HCT116 (cell line): ENCODE measurements at regions not wholly inside any gene's neighbourhood (a gene's known extent, or its start where the extent isn't known, plus 50 kb on each side); places are given as distances from the start of the nearest gene placed in this dataset.

Experiments
- CTCF ChIP-seq, 3 experiments: fragments of 200-600 bp in 1 of 3; sonication (generic) in 1 of 3; IDR thresholded peaks in 2 of 3; conservative IDR thresholded peaks in 1 of 3; 2 replicates each; pipeline ENCODE4 v1.5.1; 2012 to 2017; ENCODE audit warnings: low read depth in 2 of 3, low read length in 2 of 3, antibody characterized with exemption in 1 of 3, borderline replicate concordance in 1 of 3, control low read depth in 1 of 3, mild to moderate bottlenecking in 1 of 3, mixed read lengths in 1 of 3, mixed run types in 1 of 3, moderate library complexity in 1 of 3; ENCODE audit not compliant: insufficient read depth in 1 of 3
- POLR2A ChIP-seq: IDR thresholded peaks from 2 replicates; pipeline ENCODE4 v1.7.0; 2011; ENCODE audit warnings: borderline replicate concordance; ENCODE audit not compliant: insufficient read depth, insufficient read length; ENCODE audit errors: extremely low read depth
- POLR2AphosphoS5 ChIP-seq: IDR thresholded peaks from 2 replicates; pipeline ENCODE4 v1.6.1; 2011; ENCODE audit warnings: mild to moderate bottlenecking, low read depth, low read length, moderate library complexity

- TF ChIP-seq POLR2AphosphoS5 (no peak), CTCF (IDR thresholded peaks at IDR 0.05 in 2 of 3, conservative IDR thresholded peaks at IDR 0.05 in 1 of 3; ENCODE audit: borderline replicate concordance in 1 of 3, insufficient read depth in 1 of 3, low read depth in 2 of 3, low read length in 2 of 3) (no peak), POLR2A (no peak)
These were observed 79.8 kb downstream of the ANKEF1 start for GRCh38 chr20:10114598-10114997.
